Natural killer cell (primary cell): ENCODE measurements at regions not wholly inside any gene's neighbourhood (a gene's known extent, or its start where the extent isn't known, plus 50 kb on each side); places are given as distances from the start of the nearest gene placed in this dataset.

Experiments
- ATAC-seq, 3 donors: fragments of 150-1000 bp in 2 of 3; fragments of 200-7000 bp in 1 of 3; cut with Tn5 transposase; 1 replicate in 1 of 3; 2 replicates in 2 of 3; pipeline ENCODE4 v1.10.0; 2021; ENCODE audit warnings: mild to moderate bottlenecking in 2 of 3, moderate library complexity in 2 of 3
- DNase-seq, 2 donors: peaks; one replicate each; pipeline versions ENCODE4 v3.0.0 to v3.0.0-alpha.2; 2013 to 2021; ENCODE audit warnings: mixed read lengths in 1 of 2
- H3K27ac ChIP-seq: one replicate; pipeline ENCODE4 v1.5.1; 2013; ENCODE audit warnings: mild to moderate bottlenecking, low read length
- H3K27me3 ChIP-seq: one replicate; pipeline ENCODE4 v1.6.1; 2013; ENCODE audit warnings: low read length; ENCODE audit not compliant: control insufficient read depth, insufficient read depth
- H3K36me3 ChIP-seq: one replicate; pipeline ENCODE4 v1.6.1; 2013; ENCODE audit warnings: low read length; ENCODE audit not compliant: control insufficient read depth, insufficient read depth
- H3K4me1 ChIP-seq: one replicate; pipeline ENCODE4 v1.6.1; 2013; ENCODE audit warnings: low read length; ENCODE audit not compliant: control insufficient read depth, insufficient read depth
- H3K4me3 ChIP-seq: one replicate; pipeline ENCODE4 v1.5.1; 2013; ENCODE audit warnings: low read length
- H3K9me3 ChIP-seq: one replicate; pipeline ENCODE4 v1.6.1; 2013; ENCODE audit warnings: low read length; ENCODE audit not compliant: control insufficient read depth, insufficient read depth
- H3K27ac Mint-ChIP-seq, 2 donors: one replicate each; pipeline ENCODE4 v1.8.0; 2022; ENCODE audit warnings: mild to moderate bottlenecking in 2 of 2, mixed read lengths in 2 of 2, moderate library complexity in 1 of 2
- H3K27me3 Mint-ChIP-seq, 2 donors: one replicate each; pipeline ENCODE4 v1.8.0; 2022; ENCODE audit warnings: low read depth in 2 of 2, mixed read lengths in 2 of 2
- H3K36me3 Mint-ChIP-seq: one replicate; pipeline ENCODE4 v1.8.0; 2022; ENCODE audit warnings: mixed read lengths
- H3K4me1 Mint-ChIP-seq, 2 donors: one replicate each; pipeline ENCODE4 v1.8.0; 2022; ENCODE audit warnings: mixed read lengths in 2 of 2
- H3K4me3 Mint-ChIP-seq: one replicate; pipeline ENCODE4 v1.8.0; 2022; ENCODE audit warnings: mild to moderate bottlenecking, moderate library complexity, mixed read lengths
- H3K9me3 Mint-ChIP-seq, 2 donors: one replicate each; pipeline ENCODE4 v1.8.0; 2022; ENCODE audit warnings: mixed read lengths in 2 of 2
- WGBS: methylation state at CpG from one replicate; pipeline ENCODE4 v1.1.7; 2013; ENCODE audit warnings: missing lambda C conversion rate; ENCODE audit not compliant: insufficient coverage; 5-methylcytosine and 5-hydroxymethylcytosine counted together
- intact Hi-C: fragments of 100-400 bp; cut with micrococcal nuclease; formaldehyde crosslinking; loops from one replicate; pipeline ENCODE4 v1.14.2; 2022
- TF ChIP-seq, protein P1 (sequence below): fragments of 200-600 bp; IDR thresholded peaks from one replicate; pipeline ENCODE4 v1.8.0; 2022; ENCODE audit warnings: antibody characterized with exemption

DNA sequence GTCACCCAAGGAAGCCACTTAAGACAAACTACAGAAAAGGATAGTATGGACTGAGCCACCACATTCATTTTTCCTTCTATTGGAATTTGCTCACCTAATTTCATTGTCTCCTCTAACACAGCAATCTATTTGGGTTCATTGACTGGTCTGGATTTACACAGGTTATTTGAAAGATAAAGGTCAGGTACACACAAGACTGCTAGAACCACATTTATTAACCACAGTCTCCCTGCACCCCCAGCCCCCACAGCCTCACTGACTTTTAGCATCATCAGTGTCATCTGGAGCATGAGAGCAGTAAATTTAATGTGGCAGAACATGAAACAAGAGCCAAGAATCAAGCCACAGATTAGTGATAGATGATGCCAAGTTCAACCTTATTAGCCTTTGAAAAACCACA, 226.9 kb upstream of the GYPC start:
- no peaks in the 10 kb centered on the region for H3K36me3 Mint-ChIP-seq
- Histone ChIP-seq H3K27me3 (no peaks in the 10 kb centered on the region), H3K36me3 (no peaks in the 10 kb centered on the region), H3K27ac (no peak overlapping the region), H3K4me3 (no peak overlapping the region), H3K4me1 (no peaks in the 10 kb centered on the region), H3K9me3 (no peaks in the 10 kb centered on the region)
- no peak for DNase-seq
- no peak overlapping the region for H3K27ac Mint-ChIP-seq
- H3K4me1 Mint-ChIP-seq, result no peaks in the 10 kb centered on the region
- no peak overlapping the region for H3K4me3 Mint-ChIP-seq
- intact Hi-C loops, result no loop called here
- no peaks in the 10 kb centered on the region for H3K27me3 Mint-ChIP-seq
- no peak for ATAC-seq
- no peaks in the 10 kb centered on the region for H3K9me3 Mint-ChIP-seq
- TF ChIP-seq, protein P1, sequence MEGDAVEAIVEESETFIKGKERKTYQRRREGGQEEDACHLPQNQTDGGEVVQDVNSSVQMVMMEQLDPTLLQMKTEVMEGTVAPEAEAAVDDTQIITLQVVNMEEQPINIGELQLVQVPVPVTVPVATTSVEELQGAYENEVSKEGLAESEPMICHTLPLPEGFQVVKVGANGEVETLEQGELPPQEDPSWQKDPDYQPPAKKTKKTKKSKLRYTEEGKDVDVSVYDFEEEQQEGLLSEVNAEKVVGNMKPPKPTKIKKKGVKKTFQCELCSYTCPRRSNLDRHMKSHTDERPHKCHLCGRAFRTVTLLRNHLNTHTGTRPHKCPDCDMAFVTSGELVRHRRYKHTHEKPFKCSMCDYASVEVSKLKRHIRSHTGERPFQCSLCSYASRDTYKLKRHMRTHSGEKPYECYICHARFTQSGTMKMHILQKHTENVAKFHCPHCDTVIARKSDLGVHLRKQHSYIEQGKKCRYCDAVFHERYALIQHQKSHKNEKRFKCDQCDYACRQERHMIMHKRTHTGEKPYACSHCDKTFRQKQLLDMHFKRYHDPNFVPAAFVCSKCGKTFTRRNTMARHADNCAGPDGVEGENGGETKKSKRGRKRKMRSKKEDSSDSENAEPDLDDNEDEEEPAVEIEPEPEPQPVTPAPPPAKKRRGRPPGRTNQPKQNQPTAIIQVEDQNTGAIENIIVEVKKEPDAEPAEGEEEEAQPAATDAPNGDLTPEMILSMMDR, result no peak

DNA sequence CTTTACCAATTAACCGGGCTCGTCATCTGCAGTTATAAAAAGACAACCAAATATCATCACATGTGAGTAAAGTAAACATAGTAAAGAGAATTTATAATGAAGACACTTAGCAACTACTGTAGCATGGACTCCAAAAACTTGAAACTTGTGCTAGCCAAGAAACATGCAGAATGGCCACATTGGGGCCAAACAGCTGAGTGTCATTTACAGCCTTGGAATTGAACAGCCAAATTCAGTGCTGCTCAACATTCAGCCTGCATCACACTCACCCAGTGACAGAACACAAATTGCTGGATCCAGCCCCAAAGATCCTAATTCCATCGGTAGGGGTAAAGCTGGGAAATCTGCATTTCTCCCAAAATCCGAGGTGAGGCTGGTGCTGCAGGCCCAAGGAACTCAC, 224.8 kb upstream of the GYPC start:
- 72% methylated on average over 2 of the region's 4 CpGs for WGBS
- Mint-ChIP-seq H3K4me1 (no peaks in the 10 kb centered on the region), H3K4me3 (no peak overlapping the region), H3K27ac (no peak overlapping the region), H3K9me3 (no peaks in the 10 kb centered on the region), H3K27me3 (no peaks in the 10 kb centered on the region), H3K36me3 (no peaks in the 10 kb centered on the region)
- Histone ChIP-seq H3K4me1 (no peaks in the 10 kb centered on the region), H3K27me3 (no peaks in the 10 kb centered on the region), H3K9me3 (no peaks in the 10 kb centered on the region), H3K4me3 (no peak overlapping the region), H3K27ac (no peak overlapping the region), H3K36me3 (no peaks in the 10 kb centered on the region)
- TF ChIP-seq, protein P1, result no peak
- intact Hi-C loops, result no loop called here
- ATAC-seq, result no peak
- DNase-seq, result no peak

GRCh38 chr2:126436411-126436810, 219.5 kb upstream of the GYPC start:
- H3K27me3 Mint-ChIP-seq, result no peaks in the 10 kb centered on the region
- Histone ChIP-seq H3K36me3 (no peaks in the 10 kb centered on the region), H3K27ac (no peak overlapping the region), H3K27me3 (no peaks in the 10 kb centered on the region), H3K4me1 (no peaks in the 10 kb centered on the region), H3K4me3 (no peak overlapping the region), H3K9me3 (no peaks in the 10 kb centered on the region)
- WGBS, result 79% methylated on average over 1 of the region's 1 CpG
- H3K36me3 Mint-ChIP-seq, result no peaks in the 10 kb centered on the region
- intact Hi-C loops, result no loop called here
- no peak for DNase-seq
- H3K27ac Mint-ChIP-seq, result no peak overlapping the region
- no peak overlapping the region for H3K4me3 Mint-ChIP-seq
- H3K4me1 Mint-ChIP-seq, result no peaks in the 10 kb centered on the region
- TF ChIP-seq, protein P1, result no peak
- H3K9me3 Mint-ChIP-seq, result no peaks in the 10 kb centered on the region
- ATAC-seq, result no peak

DNA sequence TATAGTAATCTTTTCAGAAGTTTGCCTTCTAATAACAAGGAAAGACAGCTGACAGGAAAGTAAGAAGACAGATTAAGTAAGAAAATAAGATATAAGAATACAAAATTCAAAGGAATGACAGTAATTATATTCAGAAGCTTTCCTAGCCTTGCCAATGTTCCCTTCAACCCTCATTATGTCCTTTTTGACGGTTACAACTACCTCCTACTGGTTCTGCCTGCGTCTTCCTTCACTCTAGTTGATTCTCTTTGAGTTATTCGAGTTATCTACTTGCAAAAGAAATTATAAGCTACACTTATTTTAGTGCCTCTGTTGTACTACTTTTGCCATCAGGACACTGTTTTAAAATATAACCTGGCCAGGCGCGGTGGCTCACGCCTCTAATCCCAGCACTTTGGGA, 218.9 kb upstream of the GYPC start:
- no peaks in the 10 kb centered on the region for H3K9me3 ChIP-seq
- Mint-ChIP-seq H3K9me3 (no peaks in the 10 kb centered on the region), H3K27ac (no peak overlapping the region), H3K27me3 (no peaks in the 10 kb centered on the region), H3K4me3 (no peak overlapping the region), H3K4me1 (no peaks in the 10 kb centered on the region), H3K36me3 (no peaks in the 10 kb centered on the region)
- H3K4me3 ChIP-seq, result no peak overlapping the region
- no peak for ATAC-seq
- TF ChIP-seq, protein P1, result no peak
- no peak overlapping the region for H3K27ac ChIP-seq
- intact Hi-C loops, result no loop called here
- no peaks in the 10 kb centered on the region for H3K27me3 ChIP-seq
- 92% methylated on average over 6 of the region's 6 CpGs for WGBS
- H3K36me3 ChIP-seq, result no peaks in the 10 kb centered on the region
- DNase-seq, result no peak
- H3K4me1 ChIP-seq, result no peaks in the 10 kb centered on the region
